ENCODE measurements at regions not wholly inside any gene's neighbourhood (a gene's known extent, or its start where the extent isn't known, plus 50 kb on each side); places are given as distances from the start of the nearest gene placed in this dataset.

GRCh38 chr15:79204886-79205675 lies 77.4 kb upstream of the ANKRD34C start:
- TF ChIP-seq, protein P1, sequence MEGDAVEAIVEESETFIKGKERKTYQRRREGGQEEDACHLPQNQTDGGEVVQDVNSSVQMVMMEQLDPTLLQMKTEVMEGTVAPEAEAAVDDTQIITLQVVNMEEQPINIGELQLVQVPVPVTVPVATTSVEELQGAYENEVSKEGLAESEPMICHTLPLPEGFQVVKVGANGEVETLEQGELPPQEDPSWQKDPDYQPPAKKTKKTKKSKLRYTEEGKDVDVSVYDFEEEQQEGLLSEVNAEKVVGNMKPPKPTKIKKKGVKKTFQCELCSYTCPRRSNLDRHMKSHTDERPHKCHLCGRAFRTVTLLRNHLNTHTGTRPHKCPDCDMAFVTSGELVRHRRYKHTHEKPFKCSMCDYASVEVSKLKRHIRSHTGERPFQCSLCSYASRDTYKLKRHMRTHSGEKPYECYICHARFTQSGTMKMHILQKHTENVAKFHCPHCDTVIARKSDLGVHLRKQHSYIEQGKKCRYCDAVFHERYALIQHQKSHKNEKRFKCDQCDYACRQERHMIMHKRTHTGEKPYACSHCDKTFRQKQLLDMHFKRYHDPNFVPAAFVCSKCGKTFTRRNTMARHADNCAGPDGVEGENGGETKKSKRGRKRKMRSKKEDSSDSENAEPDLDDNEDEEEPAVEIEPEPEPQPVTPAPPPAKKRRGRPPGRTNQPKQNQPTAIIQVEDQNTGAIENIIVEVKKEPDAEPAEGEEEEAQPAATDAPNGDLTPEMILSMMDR (IDR thresholded peaks at IDR 0.05; ENCODE audit: borderline replicate concordance, extremely low read depth, low read length, poor library complexity, severe bottlenecking): no peak
- no peak for TF ChIP-seq EZH2 (IDR thresholded peaks at IDR 0.05; ENCODE audit: borderline replicate concordance, low read depth, low read length, severe bottlenecking)
